Left forelimb (tissue), 1 donor: ENCODE measurements at regions not wholly inside any gene's neighbourhood (a gene's known extent, or its start where the extent isn't known, plus 50 kb on each side); places are given as distances from the start of the nearest gene placed in this dataset.
"Not testable (repeated sequence)": the region's sequence is repeated elsewhere in the genome, so short reads cannot be mapped to it uniquely, and the experiment has no call there.

ENCODE experiments used
- DNase-seq: peaks from one replicate; pipeline ENCODE4 v3.0.0-alpha.2; 2018; ENCODE audit warnings: low spot score

DNA sequence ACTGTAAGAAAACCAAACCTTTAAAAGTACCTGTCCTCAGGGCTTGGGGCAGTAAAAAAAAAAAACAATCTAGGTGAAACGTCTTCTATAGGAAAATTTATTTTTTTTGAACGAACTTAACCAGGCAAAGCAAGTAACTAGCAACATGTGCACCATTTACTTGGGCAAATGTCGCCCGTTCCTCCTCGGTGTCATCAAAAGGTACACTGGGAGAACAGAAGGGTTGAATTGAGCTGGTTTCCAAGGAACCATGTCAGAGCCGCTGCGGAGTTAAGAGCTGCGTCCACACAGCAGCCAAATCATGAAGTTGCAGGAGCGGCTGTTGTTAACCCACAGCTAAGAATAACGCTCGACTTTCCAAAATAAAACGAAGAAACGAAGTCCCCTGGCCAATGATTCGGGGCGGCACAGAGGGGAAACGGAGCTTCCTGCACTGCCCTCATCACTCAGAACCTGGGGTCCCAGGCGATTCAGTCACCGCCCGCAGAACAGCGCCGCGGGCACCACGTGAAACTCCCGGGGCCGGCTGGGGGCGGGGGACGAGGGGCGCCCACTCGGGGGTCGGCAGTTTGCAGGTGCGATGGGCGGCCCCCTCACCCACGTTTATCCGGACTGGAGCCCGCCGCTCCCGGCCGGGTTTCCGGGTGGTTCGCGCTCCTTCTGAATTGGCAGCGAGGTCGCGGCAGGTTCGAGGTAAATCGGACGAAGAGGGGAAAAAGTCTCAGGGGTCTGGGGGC is 53.6 kb upstream of the PLGLB1 start:
- DNase-seq = peak; percentile 61

DNA sequence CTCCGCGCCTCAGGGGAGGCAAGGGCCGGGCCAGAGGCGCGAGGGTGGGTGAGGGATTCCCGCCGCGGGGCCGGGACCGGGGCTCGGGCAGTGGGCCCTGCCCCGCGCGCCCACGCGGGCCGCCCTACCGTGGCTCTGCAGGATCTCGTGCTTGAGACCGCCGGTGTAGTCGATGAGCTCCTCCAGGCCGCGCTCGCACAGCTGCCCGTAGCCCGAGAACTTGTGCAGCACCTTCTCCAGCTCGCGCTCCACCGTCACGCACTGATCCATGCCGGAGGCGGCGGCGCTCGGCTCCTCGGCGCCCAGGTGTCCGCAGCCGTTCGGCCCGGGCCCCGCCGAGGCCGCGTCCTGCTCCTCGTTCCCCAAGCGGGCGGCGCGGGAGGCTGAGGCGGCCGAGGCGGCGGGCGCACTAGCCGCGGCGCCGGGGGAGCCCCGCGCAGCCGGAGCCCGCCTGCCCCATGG is 54.2 kb upstream of the PLGLB1 start:
- DNase-seq = peak; percentile 72

DNA sequence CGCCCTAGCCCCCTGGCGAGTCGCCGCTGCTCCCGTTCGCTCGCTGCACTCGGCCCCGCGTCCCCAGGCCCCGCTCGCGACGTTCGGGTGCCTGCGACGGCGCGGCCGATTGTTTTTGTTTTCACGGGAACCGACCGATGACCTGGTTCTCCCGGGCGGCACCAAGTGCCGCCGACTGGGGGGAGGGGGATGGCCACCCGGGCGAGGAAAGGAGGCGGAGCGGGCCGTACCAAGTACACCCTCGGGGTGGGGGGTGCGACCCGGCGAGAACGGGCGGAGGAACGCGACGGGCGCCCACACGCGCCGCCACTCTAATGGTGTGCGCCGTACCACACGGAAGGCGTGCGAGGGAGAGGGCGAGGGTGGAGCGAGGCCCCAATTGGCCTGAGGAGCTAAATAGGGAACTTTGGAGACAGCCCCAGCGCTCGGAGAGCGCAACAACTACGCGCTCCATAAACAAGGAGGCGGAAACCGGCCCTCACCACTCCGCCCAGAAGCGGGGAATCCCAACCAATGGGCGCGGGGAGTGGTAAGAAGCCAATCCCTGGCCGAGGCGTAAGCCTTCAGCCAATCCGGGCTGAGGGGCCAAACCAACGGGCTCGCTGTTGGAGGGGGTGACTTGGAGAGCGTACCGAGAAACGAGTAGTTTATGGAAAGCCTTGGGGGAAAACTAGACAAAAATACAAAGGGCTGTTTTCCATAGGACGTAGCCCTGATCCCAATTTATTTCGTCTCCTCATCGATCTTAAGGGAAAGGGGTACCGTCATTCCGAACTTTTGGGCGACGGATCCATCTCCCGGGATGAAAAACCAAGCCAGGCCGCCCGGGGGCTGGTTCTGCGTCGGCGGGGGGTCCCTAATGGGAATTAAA is 54.8 kb upstream of the PLGLB1 start:
- DNase-seq = peak; percentile 89

DNA sequence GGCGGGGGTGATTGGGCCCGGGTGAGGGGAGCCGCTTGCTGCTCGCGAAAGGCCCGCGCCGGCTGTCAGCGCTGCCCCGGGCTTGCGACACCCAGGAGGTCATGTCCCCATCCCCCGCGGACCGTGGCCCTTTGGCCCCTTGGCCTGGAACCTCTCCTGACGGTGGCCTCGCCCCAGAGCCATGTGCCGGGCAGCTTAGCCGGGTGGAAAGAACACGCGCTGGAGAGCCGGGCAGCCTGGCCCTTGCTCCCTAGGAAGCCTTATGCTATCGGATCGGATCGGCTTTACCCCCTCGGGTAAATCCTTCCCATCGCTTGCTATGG is 55.4 kb upstream of the PLGLB1 start:
- DNase-seq = not testable (repeated sequence)

DNA sequence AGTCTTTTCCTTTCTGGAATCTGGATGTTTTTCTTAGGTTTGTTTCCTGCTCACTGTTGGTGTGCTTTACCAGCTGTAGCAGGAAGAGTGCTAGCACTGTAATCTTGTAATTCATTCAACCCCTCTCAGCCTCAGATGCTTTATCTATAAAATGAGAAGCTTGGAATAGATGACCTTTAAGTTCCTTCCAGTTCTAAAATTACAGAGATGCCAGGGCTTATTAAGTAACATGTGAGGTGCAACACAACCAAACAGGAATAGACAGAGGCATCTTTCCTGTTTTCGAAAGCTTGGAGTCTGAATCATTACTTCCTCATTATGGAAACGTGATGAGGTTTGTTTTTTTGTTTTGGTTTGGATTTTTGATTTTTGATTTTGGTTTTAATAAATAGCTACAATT is 60.1 kb upstream of the PLGLB1 start:
- DNase-seq = not testable (repeated sequence)

DNA sequence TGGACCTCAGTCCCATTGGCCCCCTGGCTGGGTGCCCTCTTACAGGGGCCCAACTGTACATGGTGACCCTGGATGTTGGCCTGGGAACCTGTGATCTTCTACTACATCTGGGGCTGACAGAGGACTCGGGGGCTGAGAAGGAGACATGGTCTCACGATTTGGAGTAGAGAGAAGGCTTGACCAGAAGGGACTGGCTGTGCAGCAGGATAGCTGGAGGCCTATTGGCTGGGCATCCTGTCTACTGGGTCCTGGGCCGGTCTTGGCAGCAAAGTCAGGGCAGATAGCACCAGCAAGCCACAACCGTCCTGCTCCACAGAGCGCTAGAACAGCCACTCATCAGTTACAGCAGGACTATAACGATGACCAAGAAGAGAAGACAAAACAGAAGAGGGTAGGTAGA is 66.4 kb upstream of the PLGLB1 start:
- DNase-seq = not testable (repeated sequence)

DNA sequence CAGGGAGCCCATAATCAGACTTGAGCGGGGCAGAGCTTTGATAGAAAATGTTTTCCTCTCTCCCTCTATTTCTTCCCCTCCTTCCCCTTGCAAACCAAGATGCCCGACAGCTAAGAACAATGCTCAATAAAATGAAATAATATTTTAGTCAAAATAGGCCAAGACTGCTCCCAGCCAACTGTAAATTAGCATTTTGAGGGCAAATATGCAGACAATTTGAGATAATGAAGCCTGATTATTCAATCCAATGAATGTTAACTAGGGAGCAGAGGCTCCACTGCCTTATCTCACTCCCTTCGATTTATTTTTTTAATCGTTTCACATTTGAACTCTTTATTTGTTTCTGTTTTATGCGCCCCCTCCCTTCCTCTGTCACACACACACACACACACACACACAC is 67.8 kb upstream of the PLGLB1 start:
- DNase-seq = not testable (repeated sequence)

DNA sequence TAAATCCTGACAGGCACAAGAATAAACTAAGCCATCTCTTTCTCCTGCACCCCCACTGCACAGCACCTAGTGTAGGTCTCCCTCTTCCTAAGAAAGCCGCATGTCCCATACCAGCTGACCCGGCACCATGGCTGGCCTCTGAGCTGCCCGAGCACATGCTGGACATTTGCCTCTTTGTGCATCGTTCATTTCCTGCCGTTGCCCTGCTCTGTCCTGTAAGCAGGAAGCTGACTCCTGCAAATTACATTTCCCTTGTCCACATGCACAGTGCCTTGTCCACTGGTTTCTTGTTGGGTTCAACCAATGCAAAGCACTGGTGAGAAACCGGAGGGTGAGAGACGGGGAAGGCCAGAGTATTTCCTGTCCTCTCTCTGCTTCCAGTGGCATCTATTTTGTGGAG is 71.6 kb upstream of the PLGLB1 start:
- DNase-seq = not testable (repeated sequence)

DNA sequence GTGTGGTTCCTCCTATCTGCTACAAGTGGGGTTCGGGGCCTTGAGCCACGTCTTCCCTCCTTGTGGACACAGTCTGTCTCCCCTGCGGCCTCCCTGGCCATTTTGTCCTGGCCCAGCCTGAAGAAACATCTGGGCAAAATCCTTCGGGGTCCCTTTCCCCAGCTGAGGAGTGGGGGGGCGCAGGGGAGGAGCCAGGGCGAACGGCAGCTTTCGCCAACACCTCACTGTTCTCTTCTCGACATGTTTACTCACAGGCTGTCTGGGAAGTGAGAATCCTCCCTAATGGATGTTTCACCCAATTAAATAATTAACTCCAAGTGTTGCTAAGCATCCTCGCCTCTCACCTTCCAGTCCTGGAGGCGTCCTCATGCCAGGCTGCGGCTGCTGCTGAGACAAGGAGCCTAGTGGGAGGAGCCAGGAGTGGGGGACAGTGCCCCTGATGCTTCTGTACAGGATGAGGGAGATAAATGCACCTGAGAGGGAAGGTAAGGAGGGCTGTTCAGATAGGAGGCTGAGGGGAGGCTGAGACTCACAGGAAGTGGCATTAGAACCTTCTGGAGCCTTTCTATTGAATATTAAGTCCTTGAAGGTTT is 72.4 kb upstream of the PLGLB1 start:
- DNase-seq = not testable (repeated sequence)

DNA sequence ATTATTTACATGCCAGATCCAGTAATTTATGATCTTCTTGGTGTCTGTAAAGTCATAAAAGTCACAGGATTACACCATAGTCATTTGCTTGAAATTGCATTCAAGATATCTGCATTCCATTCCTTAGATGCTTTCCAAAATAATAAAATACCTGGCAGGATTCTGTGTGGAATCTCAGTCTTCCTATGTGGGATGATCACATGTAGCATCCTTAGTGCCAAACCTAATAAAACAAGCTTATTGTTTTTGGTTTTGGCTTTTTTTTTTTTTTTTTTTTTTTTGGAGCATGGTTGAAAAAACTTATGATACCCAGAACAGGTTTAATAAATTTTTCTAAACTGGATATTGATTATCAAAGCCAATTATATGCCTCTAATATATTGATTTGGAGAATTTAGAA is 74.2 kb upstream of the PLGLB1 start:
- DNase-seq = not testable (repeated sequence)

DNA sequence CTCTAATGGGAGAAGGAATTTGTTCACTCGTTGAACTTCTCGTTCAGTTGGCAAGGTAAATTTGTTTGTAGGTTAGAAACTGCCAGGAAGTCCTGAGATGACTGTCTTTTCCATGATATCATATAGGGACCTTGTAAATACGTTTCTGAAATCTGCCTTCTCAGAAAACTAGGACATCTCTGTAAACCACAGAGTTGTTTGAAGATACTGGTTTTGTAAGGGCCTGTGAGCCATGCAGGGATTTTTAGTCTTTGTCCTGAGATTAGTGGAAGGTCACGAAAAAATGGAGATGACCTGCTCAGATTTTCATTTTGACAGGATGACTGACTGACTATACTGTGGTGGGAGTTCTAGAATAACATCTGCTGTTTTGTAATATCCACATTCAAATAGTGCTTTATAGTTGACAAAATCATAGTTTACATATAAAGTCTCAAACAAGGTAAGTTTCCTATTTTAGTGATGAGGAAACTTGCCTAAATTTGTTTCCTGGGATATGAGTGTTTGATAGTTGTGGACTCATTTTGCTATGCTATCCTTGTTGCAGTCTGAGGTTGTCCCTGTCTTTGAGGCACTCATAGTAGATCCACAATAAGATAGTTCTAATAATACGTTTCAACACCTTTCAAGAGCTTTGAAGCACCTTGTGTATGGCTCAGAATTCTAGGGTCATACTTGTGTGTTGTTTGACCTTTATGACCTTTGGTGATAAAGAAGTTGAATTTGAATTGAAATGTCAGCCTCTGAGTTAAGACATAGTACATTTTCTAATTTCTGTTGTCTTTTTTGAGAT is 107.3 kb upstream of the PLGLB1 start:
- not testable (repeated sequence) for DNase-seq

DNA sequence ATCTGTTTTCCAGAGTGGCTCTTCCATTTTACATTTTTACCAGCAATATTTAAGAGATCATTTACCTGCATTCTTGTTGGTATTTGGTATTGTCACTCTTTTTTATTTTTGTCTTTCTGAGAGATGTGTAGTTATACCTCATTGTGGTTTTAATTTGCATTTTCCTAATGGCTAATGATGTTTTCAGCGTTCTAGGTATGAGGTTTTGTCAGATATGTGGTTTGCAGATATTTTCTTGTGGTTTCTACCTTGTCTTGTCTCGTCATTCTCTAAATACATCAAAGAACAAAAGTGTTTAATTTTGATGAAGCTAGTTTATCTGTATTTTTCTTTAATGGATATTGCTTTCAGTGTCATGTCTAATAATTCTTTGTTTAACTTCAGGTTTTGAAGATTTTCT is 110.9 kb upstream of the PLGLB1 start:
- DNase-seq = not testable (repeated sequence)

DNA sequence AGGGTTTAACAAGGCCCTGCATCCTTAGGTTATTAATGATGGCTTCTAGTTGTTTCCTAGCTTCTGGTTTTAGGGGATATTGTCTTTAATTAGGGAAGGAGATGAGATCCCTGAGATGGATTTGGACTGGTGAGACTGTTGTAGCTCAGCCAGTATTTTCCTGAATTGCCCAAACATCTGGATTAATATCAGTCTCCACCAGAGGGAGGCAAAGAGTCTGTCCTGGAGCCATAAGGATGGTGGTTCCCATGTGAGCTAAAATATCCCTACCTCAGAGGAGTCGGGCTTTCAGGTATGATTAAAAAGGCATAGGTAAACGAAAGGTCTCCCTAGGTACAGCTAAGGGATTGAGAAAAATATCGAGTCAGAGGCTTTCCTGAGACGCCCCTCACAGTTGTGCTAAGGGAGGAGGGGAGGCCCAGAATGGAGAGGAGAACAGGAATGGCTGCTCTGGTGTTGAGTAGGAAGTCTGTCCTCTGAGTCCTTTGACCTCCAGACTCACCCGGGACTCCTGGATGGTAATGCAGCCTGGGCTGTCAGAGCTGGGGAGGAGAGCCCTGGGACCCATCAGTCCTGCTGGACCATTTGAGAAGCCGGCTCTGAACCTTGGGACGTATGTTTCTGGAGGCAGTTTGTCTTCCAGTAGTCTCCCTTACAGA is 130.3 kb upstream of the PLGLB1 start:
- DNase-seq = not testable (repeated sequence)

DNA sequence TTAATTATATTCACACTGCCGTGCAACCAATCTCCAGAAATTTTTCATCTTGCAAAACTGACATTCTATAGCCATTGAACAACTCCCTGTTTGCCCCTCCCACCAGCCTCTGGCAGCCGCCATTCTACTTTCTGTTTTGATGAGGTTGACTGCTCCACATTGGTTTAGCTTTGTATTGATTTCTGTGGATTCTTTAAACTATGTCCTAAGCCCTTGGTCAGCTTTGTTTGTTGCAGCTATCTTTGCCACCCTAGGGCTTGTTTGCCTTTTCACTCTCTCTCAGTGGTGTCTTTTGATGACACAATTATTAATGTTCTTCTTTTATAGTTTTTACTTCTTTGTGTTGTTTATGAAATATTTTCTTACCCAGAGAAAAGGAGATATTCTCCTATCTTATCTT is 152.8 kb upstream of the PLGLB1 start:
- DNase-seq = not testable (repeated sequence)

DNA sequence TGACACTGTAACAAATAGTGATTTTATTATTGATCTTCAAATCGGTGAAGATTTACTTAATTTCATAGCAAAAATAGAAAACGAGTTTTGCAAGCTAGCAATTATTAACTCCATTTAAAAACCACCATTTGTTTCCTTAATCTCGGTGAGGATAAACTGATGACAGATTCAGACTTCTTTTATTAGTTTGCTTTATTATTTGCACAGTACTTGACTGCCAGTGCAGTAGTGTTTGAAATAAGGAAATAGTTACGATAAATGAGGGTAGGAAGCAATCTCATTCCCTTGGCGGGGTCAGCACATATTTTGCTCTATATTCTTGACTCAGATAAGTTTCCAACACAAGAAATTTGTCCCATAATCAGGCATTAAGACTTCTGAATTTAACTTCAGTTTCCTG is 161.7 kb upstream of the PLGLB1 start:
- DNase-seq = not testable (repeated sequence)

DNA sequence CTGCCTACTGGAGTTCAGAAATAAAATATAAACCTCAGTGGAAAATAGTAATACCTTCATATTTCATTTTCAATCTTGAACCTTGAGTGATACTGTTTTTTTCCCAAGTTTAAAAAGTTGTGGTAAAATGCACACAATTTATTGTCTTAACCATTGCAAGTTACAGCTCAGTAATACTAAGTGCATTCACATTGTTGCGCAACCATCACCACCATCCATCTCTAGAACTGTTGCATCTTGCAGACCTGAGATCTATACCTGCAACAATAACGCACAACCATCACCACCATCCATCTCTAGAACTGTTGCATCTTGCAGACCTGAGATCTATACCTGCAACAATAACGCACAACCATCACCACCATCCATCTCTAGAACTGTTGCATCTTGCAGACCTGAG is 162.6 kb upstream of the PLGLB1 start:
- DNase-seq = not testable (repeated sequence)

DNA sequence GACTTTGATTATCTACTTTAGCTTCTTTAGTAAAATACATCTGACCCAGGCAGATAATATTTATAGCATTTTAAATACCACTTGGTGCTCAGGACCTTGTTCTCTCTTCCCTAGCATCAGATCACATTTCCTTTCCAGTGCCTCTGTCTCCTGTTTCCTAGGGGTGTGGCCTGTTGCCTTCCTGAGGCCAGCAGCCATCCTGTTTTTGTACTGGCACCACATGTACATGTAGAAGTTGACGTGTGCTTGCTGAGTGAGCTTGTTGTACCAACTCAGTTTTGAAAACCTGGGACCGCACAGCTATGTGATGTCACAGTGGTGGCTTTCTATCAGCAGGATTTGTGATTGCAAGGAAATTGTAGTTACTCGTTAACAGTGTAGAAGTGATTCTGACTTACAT is 167.6 kb upstream of the PLGLB1 start:
- DNase-seq = not testable (repeated sequence)

DNA sequence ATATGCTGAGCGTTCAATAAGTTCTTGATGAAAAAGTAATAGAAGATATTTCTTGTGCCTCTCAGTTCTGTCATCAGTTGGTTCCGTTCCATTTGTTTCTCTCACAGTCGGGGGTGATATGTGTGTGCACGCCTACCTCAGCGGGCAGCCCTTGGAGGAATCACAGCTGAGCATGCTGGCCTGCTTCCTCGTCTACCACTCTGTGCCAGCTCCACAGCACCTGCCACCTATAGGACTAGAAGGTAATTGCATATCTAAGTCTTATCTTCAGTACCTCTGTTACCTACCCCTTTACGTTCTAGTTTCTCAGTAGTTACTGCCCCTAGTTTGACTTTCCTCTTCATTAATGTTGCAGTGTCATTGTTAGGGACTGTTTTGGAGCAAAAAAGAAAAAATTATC is 171.7 kb upstream of the PLGLB1 start:
- not testable (repeated sequence) for DNase-seq

DNA sequence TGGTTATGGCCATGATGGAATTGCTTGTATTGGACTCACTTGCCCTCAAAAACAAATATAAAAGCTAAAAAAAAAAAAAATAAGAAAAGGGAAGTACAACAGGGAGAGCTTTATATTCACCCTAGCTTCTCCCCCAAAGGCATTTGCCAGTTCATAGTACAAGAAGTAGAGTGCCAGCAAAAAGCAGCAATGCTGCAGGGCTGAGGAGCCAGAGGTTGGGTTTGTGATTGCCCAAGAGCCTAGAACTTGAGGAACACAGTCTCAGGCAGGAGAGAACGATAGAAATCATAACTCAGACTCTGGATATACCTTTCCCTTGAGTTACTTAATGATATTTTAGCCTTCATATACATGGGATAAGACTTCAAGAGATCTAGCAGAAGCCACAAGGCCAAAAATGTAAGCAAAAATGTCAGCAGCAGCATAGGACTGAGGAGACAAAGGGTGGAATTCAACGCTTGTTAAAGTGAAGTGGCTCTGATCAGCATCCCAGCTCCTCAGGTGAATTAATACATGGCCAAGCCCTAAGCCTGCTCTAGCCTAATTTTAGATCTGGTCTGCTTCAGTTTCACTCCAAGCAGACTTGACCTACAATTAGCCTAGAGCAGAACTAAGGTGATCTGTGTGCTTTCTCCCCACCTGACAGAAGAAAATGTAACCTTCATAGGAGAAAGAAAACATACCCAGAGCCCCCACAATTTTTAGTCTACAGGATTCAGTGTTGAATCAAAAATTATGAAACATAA is 172.8 kb upstream of the PLGLB1 start:
- DNase-seq = not testable (repeated sequence)

DNA sequence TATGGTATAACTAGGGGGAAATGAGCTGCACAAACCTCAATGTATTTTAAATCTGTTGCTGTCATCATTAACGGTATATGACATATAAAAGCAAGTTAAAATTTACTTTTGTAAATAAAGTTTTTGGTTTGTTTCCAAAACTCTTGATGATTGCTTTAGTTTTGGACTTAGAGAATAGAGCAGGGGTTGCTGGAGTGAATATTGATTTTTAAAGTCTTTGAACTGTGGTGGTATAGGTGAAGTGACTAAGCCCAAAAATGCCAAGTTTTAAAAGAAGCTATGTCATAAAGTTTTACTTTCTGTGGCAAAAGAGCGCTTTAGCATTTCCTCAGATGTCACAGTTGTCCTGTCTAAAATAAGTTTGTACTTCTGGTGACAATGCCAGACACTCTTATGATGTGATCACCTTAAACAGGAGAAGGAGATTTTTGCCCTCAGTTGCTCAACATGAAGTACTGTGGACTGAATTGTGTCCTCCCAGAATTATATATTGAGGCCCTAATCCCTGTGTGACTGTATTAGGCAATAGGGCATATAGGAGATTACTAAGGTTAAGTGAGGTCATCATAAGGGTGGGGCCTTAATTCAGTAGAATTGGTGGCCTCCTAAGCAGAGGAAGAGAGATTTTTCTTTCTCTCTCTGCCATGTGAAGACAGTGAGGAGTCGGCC is 175.2 kb upstream of the PLGLB1 start:
- not testable (repeated sequence) for DNase-seq
